ENCODE measurements at regions not wholly inside any gene's neighbourhood (a gene's known extent, or its start where the extent isn't known, plus 50 kb on each side); places are given as distances from the start of the nearest gene placed in this dataset.

- TF ChIP-seq CTCF (IDR thresholded peaks at IDR 0.05; ENCODE audit: borderline replicate concordance, extremely low read depth, low read length, poor library complexity, severe bottlenecking) (no peak), EZH2 (IDR thresholded peaks at IDR 0.05; ENCODE audit: borderline replicate concordance, low read depth, low read length, severe bottlenecking) (no peak)
These were observed 67.6 kb upstream of the HMCN1 start for GRCh38 chr1:185666582-185666981.
